ENCODE measurements at regions not wholly inside any gene's neighbourhood (a gene's known extent, or its start where the extent isn't known, plus 50 kb on each side); places are given as distances from the start of the nearest gene placed in this dataset.

DNA sequence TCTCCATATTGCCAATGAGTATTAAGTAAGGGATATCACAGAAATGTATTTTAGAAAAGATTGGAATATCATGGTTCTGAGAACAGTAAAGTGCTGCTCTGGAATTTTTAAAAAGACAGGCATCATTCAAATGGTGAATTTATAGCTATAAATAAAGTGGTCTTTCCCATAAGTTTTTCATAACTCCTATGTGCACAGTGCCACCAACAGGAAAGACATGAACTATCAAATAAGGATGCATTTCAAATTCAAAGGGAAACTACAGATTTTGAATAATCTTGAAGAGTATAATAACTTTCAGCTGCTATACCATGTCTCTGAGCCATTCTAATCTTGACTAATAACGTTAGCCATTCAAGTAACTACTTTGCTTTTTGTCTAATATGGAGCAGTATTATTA, 456.8 kb upstream of the GJE1 start:
- Histone ChIP-seq H3K4me1 (no peaks in the 10 kb centered on the region), H3K9me3 (no peaks in the 10 kb centered on the region), H3K27me3 (no peaks in the 10 kb centered on the region), H3K4me3 (no peak overlapping the region), H3K36me3 (no peaks in the 10 kb centered on the region), H3K27ac (no peak overlapping the region)
- 27% methylated on average over 1 of the region's 1 CpG for WGBS
- TF ChIP-seq EP300 (IDR thresholded peaks at IDR 0.05) (no peak), POLR2AphosphoS5 (IDR thresholded peaks at IDR 0.05) (no peak), POLR2A (IDR thresholded peaks at IDR 0.05) (no peak)
- TF ChIP-seq, protein P1, sequence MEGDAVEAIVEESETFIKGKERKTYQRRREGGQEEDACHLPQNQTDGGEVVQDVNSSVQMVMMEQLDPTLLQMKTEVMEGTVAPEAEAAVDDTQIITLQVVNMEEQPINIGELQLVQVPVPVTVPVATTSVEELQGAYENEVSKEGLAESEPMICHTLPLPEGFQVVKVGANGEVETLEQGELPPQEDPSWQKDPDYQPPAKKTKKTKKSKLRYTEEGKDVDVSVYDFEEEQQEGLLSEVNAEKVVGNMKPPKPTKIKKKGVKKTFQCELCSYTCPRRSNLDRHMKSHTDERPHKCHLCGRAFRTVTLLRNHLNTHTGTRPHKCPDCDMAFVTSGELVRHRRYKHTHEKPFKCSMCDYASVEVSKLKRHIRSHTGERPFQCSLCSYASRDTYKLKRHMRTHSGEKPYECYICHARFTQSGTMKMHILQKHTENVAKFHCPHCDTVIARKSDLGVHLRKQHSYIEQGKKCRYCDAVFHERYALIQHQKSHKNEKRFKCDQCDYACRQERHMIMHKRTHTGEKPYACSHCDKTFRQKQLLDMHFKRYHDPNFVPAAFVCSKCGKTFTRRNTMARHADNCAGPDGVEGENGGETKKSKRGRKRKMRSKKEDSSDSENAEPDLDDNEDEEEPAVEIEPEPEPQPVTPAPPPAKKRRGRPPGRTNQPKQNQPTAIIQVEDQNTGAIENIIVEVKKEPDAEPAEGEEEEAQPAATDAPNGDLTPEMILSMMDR (IDR thresholded peaks at IDR 0.05) = no peak
- DNase-seq (ENCODE audit: low spot score in 2 of 2) = no peak

DNA sequence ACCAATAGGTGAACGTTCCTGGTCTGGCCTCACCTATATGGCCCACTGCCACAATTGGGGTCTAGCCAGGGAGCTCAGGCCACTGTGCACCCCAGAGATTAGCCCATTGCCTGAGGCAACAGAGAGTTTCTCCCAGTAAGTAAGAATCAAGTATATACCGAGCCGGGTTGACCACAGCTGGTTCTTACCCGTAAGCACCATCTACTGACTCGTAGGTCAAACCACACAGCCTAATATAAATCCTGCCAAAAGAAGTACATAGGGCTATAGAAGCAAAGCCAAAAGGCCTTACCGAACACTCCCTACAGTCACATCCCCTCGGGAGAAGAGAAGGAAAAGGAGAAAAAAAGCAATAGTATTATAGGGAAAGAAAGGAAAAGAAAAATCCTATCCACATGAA, 463.6 kb upstream of the GJE1 start:
- no peaks in the 10 kb centered on the region for H3K9me3 ChIP-seq
- peaks cover 3% of the 10 kb centered on the region for H3K4me1 ChIP-seq
- no peak for TF ChIP-seq POLR2A (IDR thresholded peaks at IDR 0.05)
- TF ChIP-seq POLR2AphosphoS5 (IDR thresholded peaks at IDR 0.05) = no peak
- TF ChIP-seq, protein P1 (IDR thresholded peaks at IDR 0.05) = no peak
- TF ChIP-seq EP300 (IDR thresholded peaks at IDR 0.05) = no peak
- DNase-seq (ENCODE audit: low spot score in 2 of 2) = no peak
- no peak overlapping the region for H3K27ac ChIP-seq
- no peak overlapping the region for H3K4me3 ChIP-seq
- WGBS = 85% methylated on average over 7 of the region's 7 CpGs
- H3K27me3 ChIP-seq = no peaks in the 10 kb centered on the region
- no peaks in the 10 kb centered on the region for H3K36me3 ChIP-seq

DNA sequence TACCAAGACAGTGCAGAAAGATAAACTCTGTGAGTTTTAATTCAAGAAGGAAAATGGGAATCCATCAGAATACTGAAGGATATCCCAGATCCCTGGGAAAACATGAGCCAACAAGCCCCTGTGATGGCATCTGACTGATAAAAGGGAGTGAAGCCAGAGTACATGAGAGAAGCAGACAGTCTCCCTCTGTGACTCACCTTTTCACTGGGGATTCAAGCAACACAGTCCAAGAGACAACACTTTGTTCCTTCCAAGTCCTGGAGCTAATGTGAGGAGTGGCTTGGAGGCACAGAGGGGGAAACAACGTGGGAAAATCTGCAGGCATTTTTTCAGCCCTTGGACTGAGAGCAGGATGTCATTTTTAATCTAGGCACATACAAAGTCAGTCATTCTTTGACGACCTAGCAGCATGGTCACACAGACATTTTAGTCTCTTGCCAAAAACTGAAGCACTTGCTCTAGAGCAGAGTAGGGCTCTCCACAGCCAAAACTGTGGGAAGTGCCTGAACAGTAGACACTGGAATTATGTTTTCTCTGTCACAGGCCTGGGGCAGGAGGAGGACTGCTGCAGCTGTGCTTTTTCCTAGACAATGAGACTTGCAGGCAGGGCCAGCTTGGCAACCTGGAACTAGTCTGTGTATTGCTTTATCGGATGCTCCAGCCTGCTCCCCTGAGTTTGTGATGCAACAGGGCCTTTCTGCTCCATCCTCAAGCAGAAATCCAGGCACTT, 465.0 kb upstream of the GJE1 start:
- Histone ChIP-seq H3K27me3 (no peaks in the 10 kb centered on the region), H3K36me3 (no peaks in the 10 kb centered on the region), H3K9me3 (no peaks in the 10 kb centered on the region), H3K27ac (no peak overlapping the region), H3K4me3 (no peak overlapping the region), H3K4me1 (peaks cover 3% of the 10 kb centered on the region)
- no peak for DNase-seq (ENCODE audit: low spot score in 2 of 2)
- TF ChIP-seq, protein P1 (IDR thresholded peaks at IDR 0.05) = no peak
- TF ChIP-seq POLR2A (IDR thresholded peaks at IDR 0.05) (no peak), POLR2AphosphoS5 (IDR thresholded peaks at IDR 0.05) (no peak), EP300 (IDR thresholded peaks at IDR 0.05) (no peak)
- WGBS = 40% methylated on average over 3 of the region's 3 CpGs

DNA sequence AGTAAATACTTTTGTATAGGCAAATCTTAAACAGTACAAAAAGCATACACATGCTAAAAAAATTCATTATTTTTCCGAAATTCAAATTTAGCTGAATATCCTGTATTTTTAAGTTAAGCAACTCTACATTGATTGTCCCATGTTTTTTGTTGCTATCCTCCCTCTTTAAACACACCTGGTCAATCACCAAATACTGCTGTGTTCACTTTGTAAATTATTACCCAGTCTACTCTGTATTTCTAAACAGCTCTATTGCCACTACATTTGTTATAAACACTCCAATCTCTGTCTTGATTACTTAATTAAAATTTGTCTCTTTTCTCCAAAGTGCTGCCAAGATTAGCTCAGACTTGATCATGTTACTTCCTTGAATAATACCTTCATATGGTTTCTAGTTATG, 466.5 kb upstream of the GJE1 start:
- no peak for DNase-seq (ENCODE audit: low spot score in 2 of 2)
- TF ChIP-seq, protein P1 (IDR thresholded peaks at IDR 0.05) = no peak
- TF ChIP-seq POLR2AphosphoS5 (IDR thresholded peaks at IDR 0.05) (no peak), EP300 (IDR thresholded peaks at IDR 0.05) (no peak), POLR2A (IDR thresholded peaks at IDR 0.05) (no peak)
- peaks cover 3% of the 10 kb centered on the region for H3K4me1 ChIP-seq
- no peaks in the 10 kb centered on the region for H3K27me3 ChIP-seq
- H3K36me3 ChIP-seq = no peaks in the 10 kb centered on the region
- H3K27ac ChIP-seq = no peak overlapping the region
- no peak overlapping the region for H3K4me3 ChIP-seq
- 42% methylated on average over 1 of the region's 1 CpG for WGBS
- H3K9me3 ChIP-seq = no peaks in the 10 kb centered on the region

DNA sequence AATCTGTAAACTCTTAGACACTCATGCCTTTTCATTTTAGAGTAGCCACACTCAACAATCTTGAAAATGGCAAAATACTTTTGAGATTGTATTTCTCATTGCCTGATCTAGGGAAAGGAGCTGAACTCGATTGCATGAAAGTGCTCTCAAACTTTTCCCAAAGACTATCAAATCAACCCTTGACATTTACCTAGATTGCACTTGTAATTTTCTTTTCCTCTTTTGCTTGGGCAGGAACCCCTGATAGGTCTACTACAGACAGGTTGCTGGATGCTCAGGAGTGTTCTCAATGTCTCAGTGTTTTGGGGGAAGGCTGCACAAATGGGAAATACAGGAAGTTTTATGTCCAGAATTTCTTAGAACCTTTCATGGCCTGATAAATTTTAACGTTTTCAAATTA, 468.0 kb upstream of the GJE1 start:
- WGBS = 66% methylated on average over 2 of the region's 2 CpGs

More for the DNA sequence above, 468.0 kb upstream of the GJE1 start:
- H3K4me1 ChIP-seq = peaks cover 3% of the 10 kb centered on the region
- TF ChIP-seq POLR2AphosphoS5 (IDR thresholded peaks at IDR 0.05) (no peak), EP300 (IDR thresholded peaks at IDR 0.05) (no peak), POLR2A (IDR thresholded peaks at IDR 0.05) (no peak)
- TF ChIP-seq, protein P1 (IDR thresholded peaks at IDR 0.05) = no peak
- H3K4me3 ChIP-seq = no peak overlapping the region
- DNase-seq (ENCODE audit: low spot score in 2 of 2) = no peak
- H3K36me3 ChIP-seq = no peaks in the 10 kb centered on the region
- no peak overlapping the region for H3K27ac ChIP-seq
- H3K27me3 ChIP-seq = no peaks in the 10 kb centered on the region
- no peaks in the 10 kb centered on the region for H3K9me3 ChIP-seq
